ENCODE measurements at regions not wholly inside any gene's neighbourhood (a gene's known extent, or its start where the extent isn't known, plus 50 kb on each side); places are given as distances from the start of the nearest gene placed in this dataset.

DNA sequence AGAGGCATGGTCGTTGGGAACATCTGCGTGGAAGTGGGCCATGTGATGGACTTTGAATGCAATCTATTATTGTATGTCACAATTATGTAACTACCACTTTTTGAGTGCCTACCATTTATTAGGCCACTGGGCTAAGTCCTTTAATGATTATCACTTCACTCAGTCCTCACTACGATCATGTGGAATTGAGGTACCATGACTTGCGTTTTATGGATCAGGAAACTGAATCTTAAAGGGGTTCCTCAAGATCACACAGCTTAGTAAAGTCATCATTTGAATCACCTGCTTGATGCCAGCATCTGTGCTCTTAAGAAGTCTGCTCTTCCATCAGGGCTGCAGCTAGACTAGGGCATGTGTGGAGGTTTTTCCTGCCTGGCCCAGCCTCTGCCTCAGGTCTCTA, 136.7 kb downstream of the DAD1 start:
- no peak for TF ChIP-seq EZH2phosphoT487 (IDR thresholded peaks at IDR 0.05; ENCODE audit: borderline replicate concordance, low read length)
- TF ChIP-seq, protein P1, sequence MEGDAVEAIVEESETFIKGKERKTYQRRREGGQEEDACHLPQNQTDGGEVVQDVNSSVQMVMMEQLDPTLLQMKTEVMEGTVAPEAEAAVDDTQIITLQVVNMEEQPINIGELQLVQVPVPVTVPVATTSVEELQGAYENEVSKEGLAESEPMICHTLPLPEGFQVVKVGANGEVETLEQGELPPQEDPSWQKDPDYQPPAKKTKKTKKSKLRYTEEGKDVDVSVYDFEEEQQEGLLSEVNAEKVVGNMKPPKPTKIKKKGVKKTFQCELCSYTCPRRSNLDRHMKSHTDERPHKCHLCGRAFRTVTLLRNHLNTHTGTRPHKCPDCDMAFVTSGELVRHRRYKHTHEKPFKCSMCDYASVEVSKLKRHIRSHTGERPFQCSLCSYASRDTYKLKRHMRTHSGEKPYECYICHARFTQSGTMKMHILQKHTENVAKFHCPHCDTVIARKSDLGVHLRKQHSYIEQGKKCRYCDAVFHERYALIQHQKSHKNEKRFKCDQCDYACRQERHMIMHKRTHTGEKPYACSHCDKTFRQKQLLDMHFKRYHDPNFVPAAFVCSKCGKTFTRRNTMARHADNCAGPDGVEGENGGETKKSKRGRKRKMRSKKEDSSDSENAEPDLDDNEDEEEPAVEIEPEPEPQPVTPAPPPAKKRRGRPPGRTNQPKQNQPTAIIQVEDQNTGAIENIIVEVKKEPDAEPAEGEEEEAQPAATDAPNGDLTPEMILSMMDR (conservative IDR thresholded peaks at IDR 0.05; ENCODE audit: low read depth, low read length): no peak
